Mucosa of rectum (tissue), 2 donors: ENCODE measurements at regions not wholly inside any gene's neighbourhood (a gene's known extent, or its start where the extent isn't known, plus 50 kb on each side); places are given as distances from the start of the nearest gene placed in this dataset.
"Not testable (repeated sequence)": the region's sequence is repeated elsewhere in the genome, so short reads cannot be mapped to it uniquely, and the experiment has no call there.

ENCODE experiments used
- H3K27ac ChIP-seq, 2 donors: one replicate each; pipeline ENCODE4 v1.7.0; 2013; ENCODE audit warnings: inconsistent platforms in 2 of 2, low read depth in 2 of 2, low read length in 2 of 2
- H3K27me3 ChIP-seq, 2 donors: one replicate each; pipeline ENCODE4 v1.7.0; 2013; ENCODE audit warnings: low read length in 2 of 2; ENCODE audit not compliant: control insufficient read depth in 2 of 2, insufficient read depth in 2 of 2
- H3K36me3 ChIP-seq, 2 donors: one replicate each; pipeline ENCODE4 v1.7.0; 2013; ENCODE audit warnings: low read length in 2 of 2; ENCODE audit not compliant: control insufficient read depth in 2 of 2, insufficient read depth in 2 of 2
- H3K4me1 ChIP-seq, 2 donors: one replicate each; pipeline ENCODE4 v1.7.0; 2013; ENCODE audit warnings: low read length in 2 of 2, mild to moderate bottlenecking in 1 of 2; ENCODE audit not compliant: control insufficient read depth in 2 of 2, insufficient read depth in 2 of 2
- H3K4me3 ChIP-seq, 2 donors: one replicate each; pipeline ENCODE4 v1.7.0; 2013; ENCODE audit warnings: low read length in 2 of 2
- H3K9ac ChIP-seq, 2 donors: one replicate each; pipeline ENCODE4 v1.7.0; 2013; ENCODE audit warnings: low read length in 2 of 2, low read depth in 1 of 2, mild to moderate bottlenecking in 1 of 2
- H3K9me3 ChIP-seq, 2 donors: one replicate each; pipeline ENCODE4 v1.7.0; 2013; ENCODE audit warnings: low read length in 2 of 2; ENCODE audit not compliant: control insufficient read depth in 2 of 2
- donor health status: healthy.
- donor health status: Normal muscosa, but diverticular disease.

GRCh38 chr10:59432207-59432900, 70.0 kb upstream of the FAM13C start:
- H3K27ac ChIP-seq, result no peak overlapping the region
- H3K36me3 ChIP-seq, result no peaks in the 10 kb centered on the region
- no peaks in the 10 kb centered on the region for H3K27me3 ChIP-seq
- H3K4me3 ChIP-seq, result no peak overlapping the region
- no peak overlapping the region for H3K9ac ChIP-seq
- H3K9me3 ChIP-seq, result no peaks in the 10 kb centered on the region
- H3K4me1 ChIP-seq, result no peaks in the 10 kb centered on the region

- H3K9me3 ChIP-seq, H3K27me3 ChIP-seq, H3K9ac ChIP-seq, H3K36me3 ChIP-seq, H3K4me1 ChIP-seq, H3K4me3 ChIP-seq, H3K27ac ChIP-seq: not testable (repeated sequence)
Observed at GRCh38 chr10:59413795-59414194, 51.4 kb upstream of the FAM13C start.
